Fibroblast of skin of left quadriceps (primary cell): ENCODE measurements at regions not wholly inside any gene's neighbourhood (a gene's known extent, or its start where the extent isn't known, plus 50 kb on each side); places are given as distances from the start of the nearest gene placed in this dataset.
"Not testable (repeated sequence)": the region's sequence is repeated elsewhere in the genome, so short reads cannot be mapped to it uniquely, and the experiment has no call there.

Source experiments
- DNase-seq, 2 experiments: peaks; one replicate each; pipeline ENCODE4 v3.0.0-alpha.2; 2013; ENCODE audit warnings: low read depth in 2 of 2

DNA sequence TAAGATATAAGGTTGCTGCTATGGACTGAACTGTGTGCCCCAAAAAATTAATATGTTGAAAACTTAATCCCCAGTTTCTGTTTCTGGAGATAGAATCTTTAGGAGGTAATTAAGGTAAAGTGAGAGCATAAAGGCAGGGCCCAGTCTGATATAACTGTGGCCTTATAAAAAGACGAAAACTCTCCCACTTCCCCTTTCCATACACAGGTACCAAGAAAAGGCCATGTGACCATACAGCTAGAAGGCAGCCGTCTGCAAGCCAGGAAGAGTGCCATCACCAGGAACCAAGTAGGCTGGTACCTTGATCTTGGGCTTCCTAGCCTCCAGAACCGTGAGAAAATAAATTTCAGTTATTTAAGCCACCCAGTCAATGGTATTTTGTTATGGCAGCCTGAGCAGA is 550.3 kb downstream of the SMARCA1 start:
- no peak for DNase-seq

- no peak for DNase-seq
Observed at GRCh38 chrX:128961290-128961689, 562.0 kb downstream of the SMARCA1 start.

- not testable (repeated sequence) for DNase-seq
Observed at GRCh38 chrX:128954697-128955096, 568.6 kb downstream of the SMARCA1 start.

DNA sequence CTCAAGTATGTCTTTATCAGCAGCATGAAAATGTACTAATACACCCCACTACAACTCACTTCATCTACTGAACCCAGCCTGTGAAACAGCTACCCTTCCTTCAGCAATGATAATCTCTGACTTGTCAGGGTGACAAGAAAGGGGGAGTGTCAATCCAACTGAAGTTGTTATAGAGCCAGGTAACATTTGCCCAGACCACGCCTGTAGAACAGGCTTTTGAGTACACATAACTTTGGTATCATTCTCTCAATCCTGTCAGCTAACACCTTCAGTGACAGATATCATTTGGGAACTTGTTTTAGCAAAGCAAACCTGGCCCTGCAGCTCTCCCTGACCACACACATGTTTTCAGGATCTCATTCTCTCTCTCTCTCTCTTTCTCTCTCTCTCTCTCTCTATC is 592.2 kb downstream of the SMARCA1 start:
- DNase-seq, result no peak

DNA sequence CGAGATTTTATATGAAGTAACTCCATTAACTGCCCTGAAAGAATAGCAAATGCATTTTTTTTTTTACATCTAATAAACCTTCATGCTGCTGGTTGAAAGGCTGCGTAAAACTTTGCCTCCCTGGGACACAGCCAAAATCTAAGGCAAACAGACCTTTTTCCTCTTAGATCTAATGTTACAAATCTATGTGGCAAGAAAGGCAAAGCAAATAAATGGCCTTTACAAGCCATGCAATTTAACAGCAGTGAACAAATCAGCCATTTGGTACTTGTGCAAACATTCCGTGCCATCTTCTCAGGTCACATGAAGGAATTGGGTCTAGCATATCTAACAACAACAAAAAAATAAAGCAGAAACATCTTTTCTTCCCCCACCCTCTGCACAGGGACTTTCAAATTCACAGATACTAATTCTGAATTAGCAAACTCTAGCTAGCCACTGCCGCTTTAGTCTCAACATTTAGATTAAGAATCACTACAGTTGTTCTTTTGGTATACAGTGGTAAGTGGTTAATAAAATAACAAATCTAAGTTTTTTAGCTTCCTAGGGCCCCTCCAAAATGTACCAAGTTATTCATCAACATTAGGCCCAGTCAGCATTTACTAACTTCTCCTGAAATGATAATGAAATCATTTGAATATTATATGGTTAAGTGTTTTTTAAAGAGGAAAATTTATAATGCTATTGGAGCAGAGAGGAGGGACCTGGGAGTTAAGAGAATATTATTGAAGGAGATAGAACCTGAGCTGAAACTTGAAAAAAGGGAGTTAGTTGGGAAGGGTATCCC is 593.8 kb downstream of the SMARCA1 start:
- DNase-seq, result no peak

GRCh38 chrX:128928636-128929035 is 594.7 kb downstream of the SMARCA1 start:
- DNase-seq, result no peak

- no peak for DNase-seq
Observed at GRCh38 chrX:128927363-128927762, 595.9 kb downstream of the SMARCA1 start.

DNA sequence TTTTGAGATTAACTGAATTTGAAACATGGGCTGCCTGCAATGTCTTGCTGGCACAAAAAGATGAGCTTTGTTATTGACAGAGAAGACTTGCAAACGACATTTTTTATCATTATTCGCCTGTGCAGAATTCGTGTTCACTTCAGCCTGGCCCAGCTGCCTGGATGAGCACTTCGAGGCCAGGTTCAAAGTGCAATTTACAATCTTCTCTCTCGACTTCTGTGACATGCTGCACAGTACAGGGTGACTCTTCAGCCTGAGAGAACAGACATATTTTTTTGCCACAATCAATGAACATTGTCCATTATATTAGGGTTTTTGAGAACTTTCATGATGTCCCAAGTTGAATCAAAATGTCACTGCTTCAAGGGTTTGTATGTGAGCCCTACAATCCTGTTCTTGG is 616.5 kb downstream of the SMARCA1 start:
- no peak for DNase-seq

GRCh38 chrX:128901018-128901417 is 622.3 kb downstream of the SMARCA1 start:
- DNase-seq, result no peak

DNA sequence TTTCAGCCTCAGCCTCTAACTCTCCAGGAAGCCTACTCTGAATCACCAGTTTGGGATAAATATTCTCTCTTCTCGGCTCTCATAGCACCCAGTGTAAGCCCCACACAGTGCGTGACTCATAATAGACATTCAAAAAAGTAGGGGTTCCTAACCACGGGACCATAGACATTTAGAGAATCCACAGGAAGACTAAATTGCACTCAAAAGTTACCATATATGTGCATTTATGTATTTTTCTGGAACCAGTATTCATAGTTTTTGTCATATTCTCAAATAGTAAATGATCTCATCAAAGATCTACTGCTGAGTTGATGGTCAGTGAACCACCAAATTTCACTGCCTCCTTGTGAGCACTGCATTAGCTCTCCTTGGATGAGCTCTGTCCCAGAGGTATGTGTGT is 625.7 kb downstream of the SMARCA1 start:
- peak in 1 of 2 experiments; percentile 20 for DNase-seq

- no peak for DNase-seq
Observed at GRCh38 chrX:128891554-128891953, 631.7 kb downstream of the SMARCA1 start.

- no peak for DNase-seq
Observed at GRCh38 chrX:128884430-128884829, 638.9 kb downstream of the SMARCA1 start.

GRCh38 chrX:128883650-128884049 is 639.6 kb downstream of the SMARCA1 start:
- no peak for DNase-seq

DNA sequence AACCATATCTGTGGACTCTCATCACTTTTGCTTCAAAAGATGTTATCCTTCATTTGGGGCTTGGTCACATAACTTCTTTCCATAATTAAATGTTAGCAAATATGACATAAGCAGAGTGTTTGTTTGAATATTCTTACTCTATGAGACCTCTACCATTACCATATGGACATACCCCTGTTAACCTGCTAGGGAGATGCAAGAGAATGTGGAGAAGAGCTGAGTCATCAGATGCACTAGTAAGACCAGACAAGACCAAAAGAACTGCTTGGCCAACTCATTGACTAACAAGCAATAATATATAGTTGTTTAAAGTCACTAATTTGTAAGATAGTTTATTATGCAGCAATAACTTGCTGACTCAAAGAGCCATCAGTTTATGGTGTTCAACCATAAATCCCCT is 652.9 kb downstream of the SMARCA1 start:
- DNase-seq, result no peak

- no peak for DNase-seq
Observed at GRCh38 chrX:128862557-128862956, 660.7 kb downstream of the SMARCA1 start.

DNA sequence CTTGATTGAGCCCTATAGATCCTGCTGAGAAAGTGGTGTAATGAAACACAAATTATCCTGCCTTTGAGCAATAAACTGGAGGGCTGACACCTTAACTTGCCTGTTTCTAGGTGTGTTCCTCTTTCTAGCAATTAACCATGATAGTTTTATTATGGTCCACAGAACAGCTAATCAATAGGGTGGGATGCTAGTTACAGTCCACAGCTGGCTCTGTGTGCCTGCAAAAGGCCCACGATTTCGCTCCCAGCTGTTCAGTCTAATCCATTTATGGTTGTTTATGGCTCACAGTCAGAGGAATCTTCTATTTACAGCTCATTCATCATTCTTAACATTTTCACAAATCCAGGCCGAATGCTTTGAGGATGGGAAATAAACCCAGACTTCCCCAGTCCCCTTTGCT is 674.9 kb downstream of the SMARCA1 start:
- no peak for DNase-seq

DNA sequence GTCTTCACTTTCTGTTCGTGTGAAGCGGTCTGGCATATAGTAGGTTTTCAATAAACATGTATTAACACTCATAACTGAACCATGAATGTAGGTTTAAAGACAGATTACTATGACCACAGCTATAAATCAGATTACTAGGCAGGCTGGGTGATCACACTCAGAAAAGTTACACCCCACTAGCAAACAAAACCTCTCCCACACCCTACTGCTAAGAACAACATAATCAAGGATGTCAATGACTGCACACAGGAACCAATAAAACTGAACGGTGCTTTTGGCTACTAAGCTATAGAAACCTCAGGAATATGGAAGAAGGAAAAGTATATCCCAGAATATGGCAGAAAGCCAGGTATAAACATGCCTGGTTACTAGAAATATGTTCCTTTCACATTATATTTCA is 676.9 kb downstream of the SMARCA1 start:
- no peak for DNase-seq

DNA sequence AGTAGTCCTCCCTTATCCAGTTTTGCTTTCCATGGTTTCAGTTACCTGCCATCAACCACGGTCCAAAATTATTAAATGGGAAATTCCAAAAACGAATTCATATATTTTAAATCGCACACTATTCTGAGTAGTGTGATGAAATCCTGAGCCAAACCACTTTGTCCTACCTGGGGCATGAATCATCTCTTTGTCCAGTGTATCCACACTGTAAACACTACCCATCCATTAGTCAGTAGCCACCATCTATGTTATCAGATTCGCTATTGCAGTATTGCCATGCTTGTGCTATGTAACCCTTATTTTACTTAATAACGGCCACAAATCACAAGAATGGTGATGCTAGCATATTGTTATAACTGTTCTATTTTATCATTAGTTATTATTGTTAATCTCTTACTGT is 704.6 kb downstream of the SMARCA1 start:
- no peak for DNase-seq

DNA sequence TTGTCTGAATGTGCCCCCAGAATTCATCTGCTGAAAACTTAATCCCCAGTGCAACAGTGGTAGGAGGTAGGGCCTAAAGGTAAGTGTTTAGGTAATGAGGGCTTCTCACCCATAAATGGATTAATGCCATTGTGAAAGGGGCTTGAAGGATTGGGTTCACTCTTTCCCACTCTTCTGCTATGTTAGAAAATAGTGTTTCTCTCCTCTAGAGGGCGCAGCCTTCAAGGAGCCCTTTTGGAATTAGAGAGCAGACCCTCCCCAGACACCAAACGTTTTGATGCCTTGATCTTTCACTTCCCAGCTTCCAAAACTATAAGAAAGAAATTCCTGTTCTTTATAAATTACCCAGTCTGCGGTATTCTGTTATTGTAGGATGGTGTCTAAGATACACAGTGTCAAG is 706.4 kb downstream of the SMARCA1 start:
- DNase-seq, result no peak

DNA sequence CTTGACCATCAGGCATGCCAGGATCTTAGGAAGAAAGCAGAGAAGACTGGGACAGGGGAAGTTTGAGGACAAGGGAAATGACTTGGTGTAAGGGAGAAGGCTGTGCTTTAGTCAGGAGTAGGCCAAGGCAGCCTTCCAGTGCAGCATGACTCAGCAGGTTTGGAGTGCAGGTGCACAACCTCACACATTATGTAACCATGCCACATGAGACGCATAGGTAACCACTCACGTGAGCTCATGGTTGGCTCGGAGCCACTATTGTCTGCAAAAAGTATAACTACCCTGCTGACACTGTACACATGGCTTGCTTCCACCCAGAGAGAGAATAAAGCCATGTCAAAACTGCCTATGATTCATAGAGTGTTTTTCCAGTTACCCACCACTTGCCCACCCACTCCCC is 715.9 kb downstream of the SMARCA1 start:
- no peak for DNase-seq

DNA sequence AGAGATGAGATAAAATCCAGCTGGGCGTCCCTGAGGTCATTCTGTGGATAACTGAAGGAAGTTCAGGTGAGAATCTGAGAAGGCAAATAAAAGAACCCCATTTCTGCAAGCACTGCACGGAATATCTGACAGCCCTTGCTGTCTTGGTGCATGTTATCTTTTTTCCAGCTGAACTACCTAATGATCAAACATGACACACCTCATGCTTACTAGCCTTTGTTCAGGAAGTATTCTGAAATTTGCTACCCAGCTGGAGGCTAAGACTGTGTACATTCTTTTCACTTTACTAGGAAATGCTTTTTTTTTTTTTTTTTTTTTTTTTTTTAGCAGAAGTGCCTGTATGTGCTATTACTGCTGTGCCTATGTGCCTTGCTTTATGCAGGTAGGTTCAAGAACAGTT is 718.1 kb downstream of the SMARCA1 start:
- no peak for DNase-seq

- no peak for DNase-seq
Observed at GRCh38 chrX:128804828-128805227, 718.5 kb downstream of the SMARCA1 start.

GRCh38 chrX:128800138-128800537 is 723.2 kb downstream of the SMARCA1 start:
- DNase-seq, result no peak

DNA sequence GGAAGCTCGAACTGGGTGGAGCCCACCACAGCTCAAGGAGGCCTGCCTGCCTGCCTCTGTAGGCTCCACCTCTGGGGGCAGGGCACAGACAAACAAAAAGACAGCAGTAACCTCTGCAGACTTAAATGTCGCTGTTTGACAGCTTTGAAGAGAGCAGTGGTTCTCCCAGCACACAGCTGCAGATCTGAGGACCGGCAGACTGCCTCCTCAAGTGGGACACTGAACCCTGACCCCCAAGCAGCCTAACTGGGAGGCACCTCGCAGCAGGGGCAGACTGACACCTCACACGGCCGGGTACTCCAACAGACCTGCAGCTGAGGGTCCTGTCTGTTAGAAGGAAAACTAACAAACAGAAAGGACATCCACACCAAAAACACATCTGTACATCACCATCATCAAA is 730.9 kb upstream of the ACTRT1 start:
- DNase-seq, result not testable (repeated sequence)
